GM19468 (cell line): ENCODE measurements at regions not wholly inside any gene's neighbourhood (a gene's known extent, or its start where the extent isn't known, plus 50 kb on each side); places are given as distances from the start of the nearest gene placed in this dataset.
"Not testable (repeated sequence)": the region's sequence is repeated elsewhere in the genome, so short reads cannot be mapped to it uniquely, and the experiment has no call there.

ENCODE experiments used
- ATAC-seq: cut with Tn5 transposase; IDR thresholded peaks from one replicate; pipeline ENCODE4 v1.9.1; 2021; ENCODE audit warnings: mild to moderate bottlenecking, moderate library complexity, moderate number of reproducible peaks; ENCODE audit not compliant: unreplicated experiment; ENCODE audit errors: extremely low read depth

DNA sequence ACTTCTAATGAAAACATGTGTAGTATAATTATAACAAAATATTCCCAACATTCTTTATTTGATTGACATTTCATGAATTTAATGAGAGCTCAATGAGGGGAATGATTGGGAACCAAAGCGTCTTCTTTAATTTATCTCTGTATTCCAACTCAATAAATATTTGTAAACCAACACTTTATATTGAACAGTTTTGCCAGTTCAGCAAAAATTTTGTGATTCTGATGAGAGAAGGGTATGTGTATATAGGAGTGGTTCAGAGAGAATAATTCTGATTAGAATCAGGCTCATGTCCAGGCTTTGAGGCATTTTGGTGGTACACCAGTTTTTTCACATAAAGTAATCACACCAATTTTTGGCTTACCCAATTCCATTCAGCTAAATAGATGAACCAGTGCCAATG, 564.2 kb downstream of the TMTC2 start:
- no peak for ATAC-seq

DNA sequence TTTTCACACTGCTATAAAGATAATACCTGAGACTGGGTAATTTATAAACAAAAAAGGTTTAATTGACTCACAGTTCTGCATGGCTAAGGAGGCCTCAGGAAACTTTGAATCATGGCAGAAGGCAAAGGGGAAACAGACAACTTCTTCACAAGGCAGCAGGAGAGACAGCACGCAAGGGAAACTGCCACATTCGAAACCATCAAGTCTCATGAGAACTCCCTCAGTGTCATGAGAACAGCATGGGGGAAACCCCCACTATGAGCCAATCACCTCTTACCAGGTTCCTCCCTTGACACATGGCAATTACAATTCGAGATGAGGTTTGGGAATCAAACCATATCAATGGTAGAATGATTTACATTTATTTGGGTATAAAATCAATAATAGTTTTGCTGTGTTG, 558.5 kb downstream of the TMTC2 start:
- no peak for ATAC-seq

DNA sequence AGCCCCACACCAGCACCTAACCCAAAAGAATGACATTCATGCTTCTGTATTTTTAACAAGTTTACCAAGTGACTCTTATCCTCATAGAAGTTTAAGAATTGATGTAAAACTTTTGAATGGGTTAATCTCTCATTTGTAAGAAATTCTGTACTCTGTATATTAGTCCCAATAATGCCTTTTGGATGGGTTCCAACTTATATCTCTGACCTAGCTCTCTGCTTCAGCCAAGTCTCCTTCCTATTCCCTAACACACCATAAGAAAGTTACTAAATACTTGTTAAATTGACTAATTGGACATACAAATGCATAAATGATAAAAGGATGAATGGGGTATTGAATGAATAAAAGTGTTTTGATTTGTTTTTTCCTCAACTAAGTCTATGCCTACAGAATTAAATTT, 557.3 kb downstream of the TMTC2 start:
- no peak for ATAC-seq

DNA sequence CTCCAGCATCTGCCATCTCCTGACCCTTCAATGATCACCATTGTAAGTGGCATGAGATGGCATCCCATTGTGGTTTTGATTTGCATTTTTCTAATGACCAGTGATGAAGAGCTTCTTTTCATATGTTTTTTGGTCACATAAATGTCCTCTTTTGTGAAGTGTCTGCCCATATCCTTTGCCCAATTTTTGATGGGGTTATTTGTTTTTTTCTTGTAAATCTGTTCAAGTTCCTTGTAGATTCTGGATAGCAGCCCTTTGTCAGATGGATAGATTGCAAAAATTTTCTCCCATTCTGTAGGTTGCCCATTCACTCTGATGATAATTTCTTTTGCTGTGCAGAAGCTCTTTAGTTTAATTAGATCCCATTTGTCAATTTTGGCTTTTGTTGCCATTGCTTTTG, 547.3 kb downstream of the TMTC2 start:
- ATAC-seq: not testable (repeated sequence)

DNA sequence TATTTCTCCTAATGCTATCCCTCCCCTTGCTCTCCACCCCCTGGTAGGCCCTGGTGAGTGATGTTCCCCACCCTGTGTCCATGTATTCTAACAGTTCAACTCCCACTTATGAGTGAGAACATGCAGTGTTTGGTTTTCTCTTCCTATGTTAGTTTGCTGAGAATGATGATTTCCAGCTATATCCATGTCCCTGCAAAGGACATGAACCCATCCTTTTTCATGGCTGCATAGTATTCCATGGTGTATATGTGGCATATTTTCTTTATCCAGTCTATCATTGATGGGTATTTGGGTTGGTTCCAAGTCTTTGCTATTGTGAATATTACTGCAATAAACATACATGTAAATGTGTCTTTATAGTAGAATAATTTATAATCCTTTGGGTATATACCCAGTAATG, 540.3 kb downstream of the TMTC2 start:
- not testable (repeated sequence) for ATAC-seq

DNA sequence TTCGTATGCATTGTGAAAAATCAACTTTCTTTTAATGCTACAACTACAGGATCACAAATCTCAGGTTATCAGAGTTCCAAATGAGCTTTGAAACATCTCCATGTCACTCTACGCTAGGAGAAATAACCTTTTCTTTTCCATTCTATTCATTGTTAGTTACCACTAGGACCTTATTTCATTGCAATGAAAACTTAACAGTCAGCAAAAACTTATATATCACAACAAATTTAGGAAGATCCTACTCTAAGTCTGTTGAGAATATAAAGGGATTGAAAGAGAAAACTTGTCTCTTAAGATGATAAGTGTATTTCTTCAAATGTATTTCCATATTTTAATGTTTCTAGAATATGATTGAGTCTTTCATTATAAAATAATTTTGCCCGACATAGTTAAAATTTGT, 539.1 kb downstream of the TMTC2 start:
- no peak for ATAC-seq

DNA sequence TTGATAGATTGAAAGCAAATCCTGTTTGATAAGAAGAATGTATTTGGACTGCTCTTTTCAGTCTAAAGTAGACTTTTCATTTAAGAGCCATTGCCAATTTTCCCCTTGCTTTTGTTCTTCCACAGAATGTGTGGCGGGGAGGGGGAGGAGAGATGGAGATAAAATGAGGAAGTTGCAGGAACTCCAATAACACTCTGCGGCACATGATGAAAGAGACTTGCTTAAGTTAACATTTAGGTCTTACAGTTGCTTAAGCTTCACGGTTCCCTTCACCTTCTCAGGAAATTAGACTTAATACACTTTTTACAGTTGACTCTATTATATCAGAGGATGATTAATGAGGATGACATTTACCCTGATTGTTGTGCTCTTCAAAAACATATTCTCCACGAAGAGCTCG, 537.3 kb downstream of the TMTC2 start:
- no peak for ATAC-seq

DNA sequence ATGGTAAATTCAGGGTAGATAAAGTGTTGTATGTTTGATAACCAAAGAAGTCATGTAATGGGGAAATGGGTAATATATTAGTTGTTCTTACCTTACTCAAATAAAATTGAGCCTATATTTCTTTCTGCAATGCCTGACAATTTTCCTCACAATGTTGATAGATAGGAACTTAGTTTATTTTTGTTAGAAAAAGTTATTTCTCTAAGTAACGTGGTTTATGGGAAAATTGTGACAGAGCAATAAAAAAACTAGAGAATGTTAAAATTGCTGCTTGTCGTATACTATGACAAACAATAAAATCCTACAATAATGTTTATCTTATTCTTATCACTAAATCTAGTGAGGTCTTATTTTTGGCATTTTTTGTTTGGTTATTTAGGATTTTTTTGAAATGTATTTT, 534.1 kb downstream of the TMTC2 start:
- no peak for ATAC-seq

DNA sequence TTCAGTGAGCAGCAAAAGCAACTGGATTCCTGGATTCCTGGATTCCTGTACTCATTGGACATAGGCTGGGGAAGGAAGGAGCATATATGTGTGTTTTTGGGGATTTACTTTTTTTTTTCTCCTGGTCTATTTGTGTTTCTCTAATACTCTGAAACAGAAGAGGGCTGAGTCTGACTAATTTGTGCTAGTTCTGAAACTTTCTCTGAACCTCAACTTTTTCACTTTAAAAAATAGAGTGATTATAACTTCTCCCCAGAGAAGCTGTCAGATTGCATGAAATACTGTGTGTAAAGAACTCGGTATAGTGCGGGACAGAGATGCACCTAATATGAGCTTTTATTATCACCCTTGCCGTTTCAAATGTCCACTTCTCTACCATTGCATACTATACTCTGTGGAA, 529.5 kb downstream of the TMTC2 start:
- no peak for ATAC-seq

DNA sequence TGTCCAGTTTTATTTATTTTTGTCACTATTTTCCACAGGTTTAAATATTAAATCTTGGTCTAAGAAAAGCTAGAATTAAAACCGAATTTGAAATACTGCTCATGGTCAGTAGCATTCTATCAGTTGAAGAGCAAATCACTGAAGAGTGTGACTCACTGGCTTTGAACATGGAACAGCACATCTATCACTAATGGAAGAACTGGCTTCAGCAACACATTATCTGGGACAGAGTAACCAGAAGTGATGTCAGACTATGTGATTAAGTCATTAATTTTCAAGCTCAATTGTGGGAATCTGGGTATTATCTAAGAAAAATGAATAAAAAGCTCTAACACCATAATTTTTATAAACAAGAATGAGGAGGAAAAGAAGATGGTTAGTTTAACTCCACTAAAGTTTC, 527.5 kb downstream of the TMTC2 start:
- ATAC-seq: no peak

DNA sequence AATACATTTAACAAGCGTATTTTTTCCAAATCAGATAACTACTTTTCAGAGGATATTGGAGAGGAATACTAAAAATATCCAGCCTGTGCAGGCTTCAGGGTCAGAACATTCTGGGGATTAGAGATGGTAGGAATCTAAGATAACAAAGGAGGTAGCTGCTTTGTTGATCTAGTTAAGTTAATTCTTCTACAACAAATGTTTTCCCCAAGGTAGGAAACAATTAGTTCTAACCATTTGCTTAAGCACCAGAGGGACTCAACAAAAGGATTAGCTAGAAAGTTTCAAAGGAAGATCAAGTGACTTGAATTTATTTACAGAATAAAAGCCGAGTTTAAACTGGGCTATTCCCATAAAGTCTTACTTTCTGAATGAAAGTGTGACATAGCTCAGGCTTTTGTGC, 524.2 kb downstream of the TMTC2 start:
- ATAC-seq: no peak

DNA sequence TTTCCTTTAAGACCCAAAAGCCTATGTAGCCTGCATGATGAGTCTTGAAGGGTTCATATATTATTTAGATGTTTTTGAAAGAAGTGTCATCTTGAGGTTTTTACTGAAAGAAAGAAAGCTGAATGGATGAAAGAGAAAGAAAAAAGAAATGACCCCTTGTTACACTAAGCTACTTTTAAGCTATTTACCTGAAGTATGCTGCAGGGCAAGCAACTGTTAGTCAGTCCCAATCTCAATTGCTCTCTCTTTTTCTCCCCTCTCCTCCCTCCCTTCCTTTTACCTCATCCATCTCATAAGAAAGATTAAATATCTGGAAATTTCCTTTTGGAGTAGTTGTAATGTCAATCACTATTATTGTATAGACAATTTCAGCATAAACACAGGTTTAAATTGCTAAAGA, 512.4 kb downstream of the TMTC2 start:
- no peak for ATAC-seq

DNA sequence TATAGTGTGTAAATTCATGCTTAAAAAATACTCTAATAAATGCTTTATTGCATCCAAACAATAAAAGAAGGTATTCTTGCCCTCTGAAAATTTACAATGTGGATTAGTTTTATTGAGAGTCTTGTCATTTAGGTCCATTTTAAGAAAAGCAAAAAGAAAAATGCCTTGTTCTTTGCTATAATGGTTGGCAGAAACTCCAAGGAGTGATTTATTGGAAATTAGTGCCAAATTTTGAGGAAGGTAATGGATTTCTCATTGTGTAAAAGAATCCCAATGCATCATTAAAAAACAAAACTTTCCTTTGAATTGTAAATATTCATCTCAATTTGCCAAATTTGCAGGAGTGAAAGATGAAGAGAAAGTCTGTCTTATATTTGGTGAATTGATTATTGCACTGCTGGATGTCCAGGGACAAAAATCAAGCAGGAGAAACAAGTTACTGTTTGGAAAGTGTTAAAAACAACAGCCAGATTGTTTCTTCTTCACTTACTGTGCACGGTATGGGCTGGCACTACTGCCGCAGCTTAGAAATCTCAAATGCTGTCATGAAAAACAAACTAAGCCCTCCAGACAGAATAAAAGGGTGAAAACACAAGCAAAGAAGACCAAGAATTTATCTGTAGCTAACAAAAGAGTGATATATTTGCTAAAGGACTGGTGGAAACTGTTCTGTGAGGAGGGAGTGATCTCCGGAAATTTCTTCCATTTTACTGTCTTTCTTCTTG, 511.7 kb downstream of the TMTC2 start:
- no peak for ATAC-seq

DNA sequence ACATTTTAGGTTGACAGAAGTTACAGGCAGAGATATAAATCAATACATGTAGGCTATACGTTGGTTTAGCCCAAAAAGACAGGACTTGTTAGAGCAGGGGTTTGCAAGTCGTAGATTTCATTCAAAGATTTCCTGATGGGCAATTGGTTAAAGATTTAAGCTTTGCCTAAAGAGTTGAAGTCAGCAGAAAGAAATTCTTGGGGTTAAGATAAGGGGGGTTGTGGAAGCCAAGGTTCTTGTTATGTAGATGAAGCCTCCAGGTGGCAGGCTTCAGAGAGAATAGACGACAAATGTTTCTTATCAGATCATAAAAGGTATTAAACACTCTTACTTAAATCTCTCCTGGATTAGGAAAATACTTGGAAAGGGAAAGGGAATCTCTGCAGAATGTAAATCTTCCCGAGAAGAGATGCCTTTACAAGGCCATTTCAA, 510.8 kb downstream of the TMTC2 start:
- ATAC-seq: no peak

DNA sequence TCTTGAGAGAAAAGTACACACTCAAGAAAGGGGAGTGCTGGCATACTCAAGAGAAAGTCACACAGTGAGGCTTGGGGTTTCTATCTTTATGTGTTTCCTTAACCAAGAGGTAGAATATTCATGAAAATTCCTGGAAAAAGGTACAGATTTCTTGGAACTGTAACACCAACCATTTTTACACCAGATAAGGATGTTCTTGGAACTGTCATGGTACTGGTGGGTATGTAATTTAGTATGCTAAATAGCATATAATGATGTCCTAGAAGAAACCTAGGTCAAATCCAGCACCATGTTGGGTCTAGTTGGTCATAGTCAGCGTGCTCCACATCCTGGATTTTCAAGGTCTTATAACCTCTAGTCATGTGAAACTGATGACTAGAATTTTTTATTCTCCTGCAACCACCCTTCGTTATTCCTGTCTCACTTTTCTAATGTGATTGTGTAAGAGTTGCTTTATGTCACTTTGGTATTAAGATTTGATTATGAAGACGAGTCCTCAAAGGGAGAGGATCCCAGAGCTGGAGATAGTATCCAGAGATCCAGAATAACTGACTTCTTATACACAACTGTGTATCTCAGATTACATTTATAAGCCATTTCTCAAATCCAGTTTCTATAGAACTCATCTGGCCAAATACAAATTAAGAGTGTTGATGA, 510.1 kb downstream of the TMTC2 start:
- no peak for ATAC-seq

DNA sequence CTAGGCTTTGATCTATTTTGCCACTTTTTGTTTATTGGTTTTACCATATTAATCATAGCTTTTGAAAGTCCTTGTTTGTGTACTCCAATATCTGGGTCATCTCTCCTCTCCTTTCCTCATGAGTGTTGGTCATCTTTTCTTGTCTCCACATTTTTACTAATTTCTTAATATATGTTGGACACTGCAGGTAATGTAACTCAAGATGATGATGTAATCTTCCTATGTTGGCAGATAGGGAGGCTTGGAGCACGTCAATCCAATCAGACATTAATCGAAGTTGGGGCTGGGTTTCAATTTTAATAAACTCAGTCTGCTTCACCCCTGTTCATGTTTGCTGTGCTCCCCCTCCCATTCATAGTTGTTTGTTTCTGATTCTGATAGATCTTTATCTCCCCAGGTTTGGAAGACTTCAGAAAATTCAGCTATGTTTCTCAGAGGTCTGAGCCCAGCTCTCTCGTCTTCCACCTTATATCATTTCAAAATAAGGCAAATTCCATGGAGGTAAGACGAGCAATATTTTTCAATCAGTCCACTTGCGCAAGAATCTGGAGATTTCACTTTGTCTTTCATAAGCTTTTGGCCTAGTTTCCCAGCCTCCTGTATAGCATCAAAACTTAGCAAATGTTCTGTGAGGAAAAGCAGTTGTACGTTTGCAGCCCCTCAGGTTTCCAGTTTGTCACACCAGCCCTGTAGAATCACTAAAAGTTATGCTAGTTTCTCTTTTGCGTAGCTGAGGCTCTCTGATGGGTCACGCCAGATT, 504.1 kb downstream of the TMTC2 start:
- ATAC-seq: no peak

DNA sequence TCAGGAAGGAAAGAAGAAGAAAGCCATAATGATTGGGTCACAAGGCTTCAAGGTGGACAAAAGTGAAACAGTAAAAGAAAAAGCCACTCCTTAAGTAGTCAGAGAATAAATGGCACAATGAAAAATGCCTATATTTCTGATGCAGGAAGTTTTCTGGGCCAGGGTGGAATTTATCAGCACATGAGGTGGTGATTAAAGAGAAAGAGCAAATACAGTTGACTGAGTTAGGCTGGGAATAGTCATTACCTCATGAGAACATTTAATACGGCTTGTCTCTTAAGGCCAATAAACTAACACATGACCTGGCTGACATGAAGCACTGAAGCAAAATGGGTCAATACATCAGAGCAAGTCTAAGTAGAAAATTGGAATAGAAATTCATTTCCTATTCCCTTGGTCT, 499.7 kb downstream of the TMTC2 start:
- ATAC-seq: no peak

DNA sequence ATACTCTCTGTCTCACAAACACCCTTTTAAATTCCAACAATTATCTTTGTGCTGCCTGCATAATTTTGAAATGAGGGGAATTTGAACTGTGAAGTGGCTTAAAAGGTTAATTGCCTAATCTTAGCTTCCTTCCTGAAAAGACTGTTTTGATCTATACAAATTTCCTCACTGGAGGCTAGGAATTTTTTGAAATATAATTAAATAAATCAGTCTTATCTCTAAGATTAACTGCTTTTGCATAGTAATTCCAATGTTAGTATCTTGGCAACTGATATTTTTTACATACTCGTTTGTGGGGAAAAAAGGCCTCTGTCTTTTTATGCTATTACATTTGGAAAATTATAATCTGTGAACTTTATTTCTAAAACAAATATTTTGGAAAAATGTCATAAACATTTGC, 498.5 kb downstream of the TMTC2 start:
- ATAC-seq: no peak
